DMS 273 (cell line): ENCODE measurements at regions not wholly inside any gene's neighbourhood (a gene's known extent, or its start where the extent isn't known, plus 50 kb on each side); places are given as distances from the start of the nearest gene placed in this dataset.
A peak's percentile ranks its signal among the peaks of the same experiment; 100 is the strongest.

Source experiments
- DNase-seq: peaks from one replicate; lab custom pipeline; 2025; ENCODE audit not compliant: unreplicated experiment; lab: John Stamatoyannopoulos, UW

GRCh38 chr2:56444339-56444738 is 260.5 kb downstream of the CCDC85A start:
- peak; percentile 69 for DNase-seq

GRCh38 chr2:56448403-56449001 is 264.7 kb downstream of the CCDC85A start:
- no peak for DNase-seq

- DNase-seq = no peak
These were observed 265.2 kb downstream of the CCDC85A start for GRCh38 chr2:56449002-56449431.

GRCh38 chr2:56449449-56449860 is 265.7 kb downstream of the CCDC85A start:
- no peak for DNase-seq

GRCh38 chr2:56450047-56450446 is 266.3 kb downstream of the CCDC85A start:
- DNase-seq = no peak

- DNase-seq = no peak
These were observed 267.0 kb downstream of the CCDC85A start for GRCh38 chr2:56450772-56451171.

- DNase-seq = no peak
These were observed 271.9 kb downstream of the CCDC85A start for GRCh38 chr2:56455642-56456041.

- DNase-seq = no peak
These were observed 273.0 kb downstream of the CCDC85A start for GRCh38 chr2:56456791-56457190.

GRCh38 chr2:56460508-56460907 is 276.7 kb downstream of the CCDC85A start:
- no peak for DNase-seq

- DNase-seq = no peak
These were observed 280.3 kb downstream of the CCDC85A start for GRCh38 chr2:56464066-56464465.

GRCh38 chr2:56464613-56465012 is 280.8 kb downstream of the CCDC85A start:
- no peak for DNase-seq

- no peak for DNase-seq
These were observed 281.7 kb downstream of the CCDC85A start for GRCh38 chr2:56465491-56465890.

- DNase-seq = no peak
These were observed 289.7 kb downstream of the CCDC85A start for GRCh38 chr2:56473524-56473923.

GRCh38 chr2:56474412-56475158 is 290.8 kb downstream of the CCDC85A start:
- DNase-seq = peak; percentile 95

GRCh38 chr2:56475191-56475590 is 291.4 kb downstream of the CCDC85A start:
- peak; percentile 23 for DNase-seq

GRCh38 chr2:56476509-56477071 is 292.8 kb downstream of the CCDC85A start:
- peak; percentile 50 for DNase-seq

- DNase-seq = no peak
These were observed 294.2 kb downstream of the CCDC85A start for GRCh38 chr2:56478027-56478426.

GRCh38 chr2:56483081-56483480 is 299.3 kb downstream of the CCDC85A start:
- no peak for DNase-seq

GRCh38 chr2:56484906-56485305 is 301.1 kb downstream of the CCDC85A start:
- DNase-seq = no peak

GRCh38 chr2:56500317-56500716 is 316.5 kb downstream of the CCDC85A start:
- DNase-seq = no peak

GRCh38 chr2:56502616-56503015 is 318.8 kb downstream of the CCDC85A start:
- no peak for DNase-seq

GRCh38 chr2:56505885-56506284 is 322.1 kb downstream of the CCDC85A start:
- no peak for DNase-seq
